ENCODE measurements at regions not wholly inside any gene's neighbourhood (a gene's known extent, or its start where the extent isn't known, plus 50 kb on each side); places are given as distances from the start of the nearest gene placed in this dataset.

DNA sequence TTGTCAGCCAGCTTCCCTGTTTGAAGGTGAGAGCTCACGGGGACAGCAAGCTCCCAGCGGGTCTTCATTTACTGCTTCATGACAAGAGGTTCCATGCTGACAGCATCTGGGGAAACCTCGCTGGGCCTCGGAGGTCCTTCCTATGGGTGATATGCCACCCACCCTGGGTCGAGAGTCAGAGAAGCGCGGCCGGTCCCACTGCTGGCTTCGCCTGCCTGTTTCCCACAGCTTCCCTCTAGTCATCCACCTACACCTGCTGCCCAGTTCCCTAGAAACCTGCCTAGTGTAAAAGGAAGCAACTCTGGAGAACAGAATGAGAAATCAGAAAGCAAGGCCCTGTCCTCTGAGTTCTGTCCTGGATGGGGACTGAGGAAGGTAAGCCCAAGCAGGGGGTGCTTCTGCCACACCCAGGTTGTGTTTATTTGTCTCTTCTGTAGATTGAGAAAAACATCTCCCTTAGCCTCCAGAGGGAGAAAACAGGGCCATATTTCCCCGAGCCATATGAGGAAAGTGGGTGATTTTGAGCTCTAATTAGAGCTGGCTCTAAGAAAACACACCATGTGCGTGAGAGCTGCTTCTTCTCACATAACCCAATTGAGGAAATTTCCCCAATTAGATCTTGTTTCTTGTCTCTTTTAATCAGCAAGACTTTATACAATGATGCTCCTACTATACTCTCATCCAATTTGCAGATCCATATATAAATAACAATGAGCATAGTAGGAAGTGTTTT lies 504.3 kb downstream of the IRS2 start:
- TF ChIP-seq POLR2A (IDR thresholded peaks at IDR 0.05): no peak
- TF ChIP-seq, protein P1, sequence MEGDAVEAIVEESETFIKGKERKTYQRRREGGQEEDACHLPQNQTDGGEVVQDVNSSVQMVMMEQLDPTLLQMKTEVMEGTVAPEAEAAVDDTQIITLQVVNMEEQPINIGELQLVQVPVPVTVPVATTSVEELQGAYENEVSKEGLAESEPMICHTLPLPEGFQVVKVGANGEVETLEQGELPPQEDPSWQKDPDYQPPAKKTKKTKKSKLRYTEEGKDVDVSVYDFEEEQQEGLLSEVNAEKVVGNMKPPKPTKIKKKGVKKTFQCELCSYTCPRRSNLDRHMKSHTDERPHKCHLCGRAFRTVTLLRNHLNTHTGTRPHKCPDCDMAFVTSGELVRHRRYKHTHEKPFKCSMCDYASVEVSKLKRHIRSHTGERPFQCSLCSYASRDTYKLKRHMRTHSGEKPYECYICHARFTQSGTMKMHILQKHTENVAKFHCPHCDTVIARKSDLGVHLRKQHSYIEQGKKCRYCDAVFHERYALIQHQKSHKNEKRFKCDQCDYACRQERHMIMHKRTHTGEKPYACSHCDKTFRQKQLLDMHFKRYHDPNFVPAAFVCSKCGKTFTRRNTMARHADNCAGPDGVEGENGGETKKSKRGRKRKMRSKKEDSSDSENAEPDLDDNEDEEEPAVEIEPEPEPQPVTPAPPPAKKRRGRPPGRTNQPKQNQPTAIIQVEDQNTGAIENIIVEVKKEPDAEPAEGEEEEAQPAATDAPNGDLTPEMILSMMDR (IDR thresholded peaks at IDR 0.05): no peak
